HG03045 (cell line): ENCODE measurements at regions not wholly inside any gene's neighbourhood (a gene's known extent, or its start where the extent isn't known, plus 50 kb on each side); places are given as distances from the start of the nearest gene placed in this dataset.
"Not testable (repeated sequence)": the region's sequence is repeated elsewhere in the genome, so short reads cannot be mapped to it uniquely, and the experiment has no call there.

Experiments used
- ATAC-seq: cut with Tn5 transposase; IDR thresholded peaks from one replicate; pipeline ENCODE4 v1.9.1; 2021; ENCODE audit warnings: mild to moderate bottlenecking, moderate library complexity; ENCODE audit not compliant: unreplicated experiment

- ATAC-seq, result no peak
These were observed 137.1 kb downstream of the ELOVL4 start for GRCh38 chr6:79810185-79810705.

GRCh38 chr6:79808921-79809320, 138.4 kb downstream of the ELOVL4 start:
- ATAC-seq, result no peak

GRCh38 chr6:79806661-79807060, 140.7 kb downstream of the ELOVL4 start:
- not testable (repeated sequence) for ATAC-seq

GRCh38 chr6:79804732-79805131, 142.6 kb downstream of the ELOVL4 start:
- no peak for ATAC-seq

GRCh38 chr6:79803917-79804316, 143.4 kb downstream of the ELOVL4 start:
- no peak for ATAC-seq

GRCh38 chr6:79802657-79803300, 144.6 kb downstream of the ELOVL4 start:
- no peak for ATAC-seq

- no peak for ATAC-seq
These were observed 146.0 kb downstream of the ELOVL4 start for GRCh38 chr6:79801362-79801761.

GRCh38 chr6:79798841-79799240, 148.5 kb downstream of the ELOVL4 start:
- ATAC-seq, result no peak

GRCh38 chr6:79797912-79798311, 149.4 kb downstream of the ELOVL4 start:
- no peak for ATAC-seq

- ATAC-seq, result no peak
These were observed 150.1 kb downstream of the ELOVL4 start for GRCh38 chr6:79797163-79797764.

GRCh38 chr6:79796197-79796596, 151.2 kb downstream of the ELOVL4 start:
- no peak for ATAC-seq

- ATAC-seq, result no peak
These were observed 157.5 kb downstream of the ELOVL4 start for GRCh38 chr6:79789896-79790295.

GRCh38 chr6:79788756-79789155, 157.6 kb downstream of the SH3BGRL2 start:
- no peak for ATAC-seq

- ATAC-seq, result no peak
These were observed 156.5 kb downstream of the SH3BGRL2 start for GRCh38 chr6:79787626-79788025.

GRCh38 chr6:79784395-79784753, 153.2 kb downstream of the SH3BGRL2 start:
- no peak for ATAC-seq

GRCh38 chr6:79783670-79784394, 152.7 kb downstream of the SH3BGRL2 start:
- ATAC-seq, result no peak

- no peak for ATAC-seq
These were observed 151.9 kb downstream of the SH3BGRL2 start for GRCh38 chr6:79782792-79783580.

- no peak for ATAC-seq
These were observed 150.8 kb downstream of the SH3BGRL2 start for GRCh38 chr6:79781916-79782315.

GRCh38 chr6:79780881-79781280, 149.8 kb downstream of the SH3BGRL2 start:
- ATAC-seq, result no peak

- no peak for ATAC-seq
These were observed 147.7 kb downstream of the SH3BGRL2 start for GRCh38 chr6:79778816-79779215.
